ENCODE measurements at regions not wholly inside any gene's neighbourhood (a gene's known extent, or its start where the extent isn't known, plus 50 kb on each side); places are given as distances from the start of the nearest gene placed in this dataset.

DNA sequence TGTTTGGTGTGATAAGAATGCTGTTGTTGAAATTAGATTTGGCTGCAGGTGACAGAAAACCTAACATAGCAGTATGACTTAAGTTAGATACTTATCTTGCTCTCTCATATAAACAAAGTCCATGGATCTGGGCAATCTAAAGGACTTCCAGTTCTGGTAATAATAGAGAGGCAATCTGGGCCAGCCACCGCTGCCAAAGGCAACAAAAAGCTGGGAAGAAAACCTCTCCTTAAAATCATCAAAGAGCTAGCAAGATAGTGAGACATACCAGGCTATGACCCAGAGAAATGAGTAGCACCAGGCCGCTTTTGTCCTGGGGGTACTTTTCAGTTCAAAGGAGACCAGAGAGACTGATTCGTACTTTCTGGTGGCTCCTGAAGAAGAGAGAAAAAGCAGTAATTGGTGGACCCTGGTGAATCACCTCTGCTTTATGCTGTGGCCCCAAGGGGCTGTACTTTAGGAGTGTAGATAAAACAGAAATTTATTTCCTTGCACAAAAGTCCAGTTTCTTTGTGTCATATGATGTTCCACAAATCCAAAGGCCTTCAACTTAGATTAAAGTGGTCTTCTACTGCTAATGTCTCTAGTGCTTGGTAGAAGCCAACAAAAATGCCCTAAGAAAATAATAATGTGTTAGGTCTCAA is 125.4 kb downstream of the TBX19 start:
- no peak for TF ChIP-seq POLR2A (IDR thresholded peaks at IDR 0.05)
- TF ChIP-seq, protein P1, sequence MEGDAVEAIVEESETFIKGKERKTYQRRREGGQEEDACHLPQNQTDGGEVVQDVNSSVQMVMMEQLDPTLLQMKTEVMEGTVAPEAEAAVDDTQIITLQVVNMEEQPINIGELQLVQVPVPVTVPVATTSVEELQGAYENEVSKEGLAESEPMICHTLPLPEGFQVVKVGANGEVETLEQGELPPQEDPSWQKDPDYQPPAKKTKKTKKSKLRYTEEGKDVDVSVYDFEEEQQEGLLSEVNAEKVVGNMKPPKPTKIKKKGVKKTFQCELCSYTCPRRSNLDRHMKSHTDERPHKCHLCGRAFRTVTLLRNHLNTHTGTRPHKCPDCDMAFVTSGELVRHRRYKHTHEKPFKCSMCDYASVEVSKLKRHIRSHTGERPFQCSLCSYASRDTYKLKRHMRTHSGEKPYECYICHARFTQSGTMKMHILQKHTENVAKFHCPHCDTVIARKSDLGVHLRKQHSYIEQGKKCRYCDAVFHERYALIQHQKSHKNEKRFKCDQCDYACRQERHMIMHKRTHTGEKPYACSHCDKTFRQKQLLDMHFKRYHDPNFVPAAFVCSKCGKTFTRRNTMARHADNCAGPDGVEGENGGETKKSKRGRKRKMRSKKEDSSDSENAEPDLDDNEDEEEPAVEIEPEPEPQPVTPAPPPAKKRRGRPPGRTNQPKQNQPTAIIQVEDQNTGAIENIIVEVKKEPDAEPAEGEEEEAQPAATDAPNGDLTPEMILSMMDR (IDR thresholded peaks at IDR 0.05): no peak

All from adrenal gland (tissue), 5 donors.